ENCODE measurements at regions not wholly inside any gene's neighbourhood (a gene's known extent, or its start where the extent isn't known, plus 50 kb on each side); places are given as distances from the start of the nearest gene placed in this dataset.
A peak's percentile ranks its signal among the peaks of the same experiment; 100 is the strongest.

DNA sequence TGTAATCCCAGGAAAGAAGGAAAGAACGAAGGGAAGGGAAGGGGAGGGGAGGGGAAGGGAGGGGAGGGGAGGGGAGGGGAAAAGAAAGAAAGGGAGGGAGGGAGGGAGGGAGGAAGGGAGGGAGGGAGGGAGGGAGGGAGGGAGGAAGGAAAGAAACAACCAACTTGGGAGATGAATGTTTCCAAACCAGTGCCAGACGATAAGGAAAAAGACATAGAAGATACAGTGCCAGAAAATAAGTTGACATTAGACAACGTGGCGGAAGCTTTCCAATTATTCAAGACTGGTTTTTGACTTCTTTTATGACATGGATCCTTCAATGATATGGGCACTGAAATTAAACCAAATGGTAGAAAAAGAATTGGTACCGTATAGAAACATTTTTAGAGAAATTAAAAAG, 181.2 kb upstream of the POU5F2 start:
- intact Hi-C loops (cut with DNase I; ENCODE audit: low total_unique reads), result no loop called here
- no peaks in the 10 kb centered on the region for H3K9me3 ChIP-seq
- no peak for DNase-seq (ENCODE audit: low spot score in 2 of 2)

DNA sequence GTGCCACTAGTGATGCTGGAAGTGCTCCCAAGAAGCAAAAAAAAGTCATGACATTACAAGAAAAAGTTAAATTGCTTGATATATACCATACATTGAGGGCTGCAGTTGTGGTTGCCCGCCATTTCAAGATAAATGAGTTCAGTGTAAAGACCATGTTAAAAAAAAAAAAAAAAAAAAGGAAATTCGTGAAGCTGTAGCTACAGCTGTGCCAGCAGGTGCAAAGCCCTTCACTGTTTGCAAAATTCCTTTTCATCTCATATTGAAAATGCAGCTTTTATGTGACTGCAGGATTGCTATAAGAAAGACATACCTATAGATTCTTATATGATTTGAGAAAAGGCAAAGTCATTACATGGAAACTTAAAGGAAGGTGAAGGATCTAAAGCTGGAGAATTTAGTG, 179.6 kb upstream of the POU5F2 start:
- Histone ChIP-seq H3K36me3 (no peaks in the 10 kb centered on the region), H3K27ac (no peak overlapping the region), H3K4me1 (no peaks in the 10 kb centered on the region), H3K4me3 (no peak overlapping the region), H3K9me3 (no peaks in the 10 kb centered on the region), H3K27me3 (no peaks in the 10 kb centered on the region)
- no peak for DNase-seq (ENCODE audit: low spot score in 2 of 2)
- TF ChIP-seq, protein P1, sequence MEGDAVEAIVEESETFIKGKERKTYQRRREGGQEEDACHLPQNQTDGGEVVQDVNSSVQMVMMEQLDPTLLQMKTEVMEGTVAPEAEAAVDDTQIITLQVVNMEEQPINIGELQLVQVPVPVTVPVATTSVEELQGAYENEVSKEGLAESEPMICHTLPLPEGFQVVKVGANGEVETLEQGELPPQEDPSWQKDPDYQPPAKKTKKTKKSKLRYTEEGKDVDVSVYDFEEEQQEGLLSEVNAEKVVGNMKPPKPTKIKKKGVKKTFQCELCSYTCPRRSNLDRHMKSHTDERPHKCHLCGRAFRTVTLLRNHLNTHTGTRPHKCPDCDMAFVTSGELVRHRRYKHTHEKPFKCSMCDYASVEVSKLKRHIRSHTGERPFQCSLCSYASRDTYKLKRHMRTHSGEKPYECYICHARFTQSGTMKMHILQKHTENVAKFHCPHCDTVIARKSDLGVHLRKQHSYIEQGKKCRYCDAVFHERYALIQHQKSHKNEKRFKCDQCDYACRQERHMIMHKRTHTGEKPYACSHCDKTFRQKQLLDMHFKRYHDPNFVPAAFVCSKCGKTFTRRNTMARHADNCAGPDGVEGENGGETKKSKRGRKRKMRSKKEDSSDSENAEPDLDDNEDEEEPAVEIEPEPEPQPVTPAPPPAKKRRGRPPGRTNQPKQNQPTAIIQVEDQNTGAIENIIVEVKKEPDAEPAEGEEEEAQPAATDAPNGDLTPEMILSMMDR (IDR thresholded peaks at IDR 0.05), result no peak
- TF ChIP-seq POLR2AphosphoS5 (IDR thresholded peaks at IDR 0.05) (no peak), POLR2A (IDR thresholded peaks at IDR 0.05) (no peak)
- intact Hi-C loops (cut with DNase I; ENCODE audit: low total_unique reads), result no loop called here

More for the DNA sequence above, 181.2 kb upstream of the POU5F2 start:
- no peak overlapping the region for H3K4me3 ChIP-seq
- H3K4me1 ChIP-seq, result no peaks in the 10 kb centered on the region
- no peaks in the 10 kb centered on the region for H3K36me3 ChIP-seq
- no peaks in the 10 kb centered on the region for H3K27me3 ChIP-seq
- H3K27ac ChIP-seq, result no peak overlapping the region
- TF ChIP-seq, protein P1 (IDR thresholded peaks at IDR 0.05), result no peak
- TF ChIP-seq POLR2A (IDR thresholded peaks at IDR 0.05) (no peak), POLR2AphosphoS5 (IDR thresholded peaks at IDR 0.05) (no peak)

DNA sequence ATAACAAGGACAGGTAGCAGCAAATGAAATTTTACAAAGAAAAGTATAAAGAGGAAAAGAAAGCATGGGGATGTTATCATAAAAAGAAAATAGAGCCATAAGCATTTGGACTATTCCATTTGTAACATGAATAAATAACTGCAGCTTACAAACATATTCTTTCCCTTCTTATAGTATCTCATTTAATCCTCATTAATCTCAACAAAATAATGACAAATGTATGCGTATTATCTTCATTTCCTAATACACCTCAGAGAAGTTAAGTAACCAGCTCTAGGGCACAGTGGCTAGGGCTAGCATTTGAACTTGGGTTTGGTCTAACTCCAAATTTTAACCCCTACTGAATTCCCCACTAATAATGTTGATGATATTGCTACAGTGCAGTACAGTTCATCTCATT, 175.5 kb upstream of the POU5F2 start:
- intact Hi-C loops (cut with DNase I; ENCODE audit: low total_unique reads), result no loop called here
- Histone ChIP-seq H3K36me3 (no peaks in the 10 kb centered on the region), H3K27me3 (no peaks in the 10 kb centered on the region), H3K9me3 (no peaks in the 10 kb centered on the region), H3K4me1 (no peaks in the 10 kb centered on the region), H3K4me3 (no peak overlapping the region), H3K27ac (no peak overlapping the region)
- DNase-seq (ENCODE audit: low spot score in 2 of 2), result no peak
- no peak for TF ChIP-seq POLR2AphosphoS5 (IDR thresholded peaks at IDR 0.05)
- TF ChIP-seq, protein P1 (IDR thresholded peaks at IDR 0.05), result no peak
- no peak for TF ChIP-seq POLR2A (IDR thresholded peaks at IDR 0.05)

DNA sequence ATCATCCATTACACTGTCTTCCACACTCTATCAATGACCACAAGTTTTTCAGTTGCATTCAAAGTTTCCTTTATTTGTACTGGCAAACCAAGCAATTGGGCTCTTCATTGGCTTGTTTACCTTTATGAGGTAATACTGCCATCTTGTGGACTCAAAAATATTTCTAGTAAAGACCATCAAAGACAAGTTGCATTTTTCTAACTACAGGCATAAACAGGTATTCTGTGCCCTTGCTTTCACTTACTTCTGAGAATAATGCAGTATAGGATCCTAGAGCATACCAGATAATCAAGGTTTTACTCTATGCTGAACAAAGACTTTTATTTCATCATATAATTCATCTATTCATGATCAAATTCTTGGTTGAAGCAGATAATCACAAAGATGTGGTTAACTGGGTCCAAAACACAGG, 173.7 kb upstream of the POU5F2 start:
- Histone ChIP-seq H3K4me1 (no peaks in the 10 kb centered on the region), H3K36me3 (no peaks in the 10 kb centered on the region), H3K27me3 (no peaks in the 10 kb centered on the region), H3K4me3 (no peak overlapping the region), H3K9me3 (no peaks in the 10 kb centered on the region), H3K27ac (no peak overlapping the region)
- intact Hi-C loops (cut with DNase I; ENCODE audit: low total_unique reads), result no loop called here
- TF ChIP-seq, protein P1 (IDR thresholded peaks at IDR 0.05), result peak in 2 of 3 donors; percentile 33 to 40
- TF ChIP-seq POLR2AphosphoS5 (IDR thresholded peaks at IDR 0.05) (no peak), POLR2A (IDR thresholded peaks at IDR 0.05) (no peak)
- DNase-seq (ENCODE audit: low spot score in 2 of 2), result no peak

DNA sequence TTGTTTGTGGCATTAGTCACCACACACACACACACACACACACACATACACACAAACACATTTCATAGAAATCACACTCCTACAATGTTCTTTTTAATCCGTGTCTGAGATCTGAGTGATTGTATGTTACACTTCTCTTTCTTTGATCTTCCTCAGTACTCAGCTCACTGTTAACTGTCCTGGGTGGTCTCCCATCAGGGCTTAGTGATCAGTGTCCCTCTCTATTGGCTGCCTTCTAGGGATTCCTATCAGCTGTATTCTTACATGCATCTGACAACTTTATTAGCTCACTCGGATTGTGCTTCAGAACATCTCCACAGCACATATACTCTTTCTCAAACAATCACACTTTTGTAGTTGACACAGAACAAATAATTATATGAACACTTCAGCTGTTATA, 170.2 kb upstream of the POU5F2 start:
- Histone ChIP-seq H3K36me3 (no peaks in the 10 kb centered on the region), H3K9me3 (no peaks in the 10 kb centered on the region), H3K27me3 (no peaks in the 10 kb centered on the region), H3K4me3 (no peak overlapping the region), H3K4me1 (no peaks in the 10 kb centered on the region), H3K27ac (no peak overlapping the region)
- intact Hi-C loops (cut with DNase I; ENCODE audit: low total_unique reads), result no loop called here
- no peak for TF ChIP-seq POLR2A (IDR thresholded peaks at IDR 0.05)
- TF ChIP-seq, protein P1 (IDR thresholded peaks at IDR 0.05), result no peak
- TF ChIP-seq POLR2AphosphoS5 (IDR thresholded peaks at IDR 0.05), result no peak
- no peak for DNase-seq (ENCODE audit: low spot score in 2 of 2)
